HEK293T (cell line): ENCODE measurements at regions not wholly inside any gene's neighbourhood (a gene's known extent, or its start where the extent isn't known, plus 50 kb on each side); places are given as distances from the start of the nearest gene placed in this dataset.

Experiments used
- ARNT ChIP-seq: fragments of 450-650 bp; IDR thresholded peaks from 2 replicates; pipeline ENCODE4 v1.6.1; 2017; ENCODE audit warnings: mild to moderate bottlenecking
- CTBP1 ChIP-seq: fragments of 450-650 bp; IDR thresholded peaks from 2 replicates; pipeline ENCODE4 v1.6.1; 2016; ENCODE audit warnings: borderline replicate concordance
- ELF4 ChIP-seq: fragments of 450-650 bp; IDR thresholded peaks from 2 replicates; pipeline ENCODE4 v1.6.1; 2017; ENCODE audit warnings: antibody characterized with exemption
- FOXA1 ChIP-seq: fragments of 450-650 bp; IDR thresholded peaks from 2 replicates; pipeline ENCODE4 v1.6.1; 2016; ENCODE audit warnings: mild to moderate bottlenecking
- FOXK2 ChIP-seq: fragments of 450-650 bp; IDR thresholded peaks from 2 replicates; pipeline ENCODE4 v1.6.1; 2016; ENCODE audit warnings: mild to moderate bottlenecking
- FOXM1 ChIP-seq: fragments of 450-650 bp; IDR thresholded peaks from 2 replicates; pipeline ENCODE4 v1.6.1; 2017; ENCODE audit warnings: mild to moderate bottlenecking, borderline replicate concordance
- LEF1 ChIP-seq: fragments of 450-650 bp; IDR thresholded peaks from 2 replicates; pipeline ENCODE4 v1.6.1; 2017; ENCODE audit warnings: mild to moderate bottlenecking, borderline replicate concordance
- SP1 ChIP-seq: fragments of 450-650 bp; IDR thresholded peaks from 2 replicates; pipeline ENCODE4 v1.6.1; 2017
- SUZ12 ChIP-seq: fragments of 450-650 bp; IDR thresholded peaks from 2 replicates; pipeline ENCODE4 v1.6.1; 2016; ENCODE audit warnings: mild to moderate bottlenecking
- TARDBP ChIP-seq: fragments of 450-650 bp; IDR thresholded peaks from 2 replicates; pipeline ENCODE4 v1.6.1; 2016
- ZNF384 ChIP-seq: fragments of 450-650 bp; IDR thresholded peaks from 2 replicates; pipeline ENCODE4 v1.6.1; 2016

GRCh38 chr6:14292119-14292518 is 174.5 kb downstream of the CD83 start:
- no peak for TF ChIP-seq SUZ12
- no peak for TF ChIP-seq ZNF384
- no peak for TF ChIP-seq FOXM1
- TF ChIP-seq FOXA1, result no peak
- no peak for TF ChIP-seq TARDBP
- TF ChIP-seq ARNT, result no peak
- TF ChIP-seq CTBP1, result no peak
- TF ChIP-seq FOXK2, result no peak
- TF ChIP-seq ELF4, result no peak
- no peak for TF ChIP-seq SP1
- no peak for TF ChIP-seq LEF1
